SU-DHL-6 (cell line): ENCODE measurements at regions not wholly inside any gene's neighbourhood (a gene's known extent, or its start where the extent isn't known, plus 50 kb on each side); places are given as distances from the start of the nearest gene placed in this dataset.

Source experiments
- EZH2phosphoT487 ChIP-seq: fragments of 200-600 bp; sonication (generic), shearing (Covaris generic); conservative IDR thresholded peaks from 2 replicates; pipeline ENCODE4 v1.6.1; 2018; ENCODE audit warnings: mild to moderate bottlenecking, antibody characterized with exemption, low read length, moderate library complexity, mixed read lengths
- TF ChIP-seq, protein P1 (sequence below): fragments of 200-600 bp; sonication (generic); IDR thresholded peaks from one replicate; pipeline ENCODE4 v1.5.1; 2017; ENCODE audit warnings: antibody characterized with exemption, mild to moderate bottlenecking, low read length, moderate library complexity; ENCODE audit not compliant: insufficient read depth, poor library complexity, severe bottlenecking

DNA sequence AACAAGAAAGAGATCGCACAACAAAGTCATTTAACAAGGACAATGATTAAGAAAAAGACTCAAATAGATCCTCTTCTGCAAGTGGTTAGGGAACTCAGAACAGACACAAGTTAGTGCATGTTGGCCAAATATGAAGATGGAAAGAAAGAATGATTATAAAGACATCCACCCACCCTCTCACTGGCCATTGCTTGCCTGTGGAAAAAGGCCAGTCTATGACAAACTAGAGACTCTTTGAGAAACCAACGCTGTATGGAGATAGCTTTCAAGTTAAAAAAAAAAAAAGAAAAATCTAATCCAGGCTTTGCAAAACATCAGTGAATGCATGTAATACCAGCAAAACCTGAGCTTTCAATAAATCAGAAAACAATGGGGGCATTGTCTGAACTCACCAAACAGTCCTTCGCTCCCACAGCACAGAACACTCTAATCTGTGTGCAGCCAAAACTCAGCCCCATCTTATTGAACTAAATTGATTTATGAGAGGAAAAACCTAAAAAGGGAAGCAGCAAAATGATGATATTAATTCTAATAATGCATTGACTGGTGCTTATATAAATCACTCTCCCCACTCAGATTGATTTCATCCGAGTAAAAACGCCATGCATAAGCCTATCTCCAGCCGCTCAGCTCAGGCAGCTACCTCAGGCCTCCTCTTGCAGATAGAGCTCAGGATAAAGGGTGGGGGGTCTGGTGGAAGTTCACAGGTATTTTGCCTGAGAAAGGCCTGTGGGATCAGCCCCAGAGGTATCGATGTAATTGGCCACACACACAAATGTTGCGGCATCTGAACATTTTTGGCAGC is 547.1 kb downstream of the CCDC171 start:
- TF ChIP-seq, protein P1, sequence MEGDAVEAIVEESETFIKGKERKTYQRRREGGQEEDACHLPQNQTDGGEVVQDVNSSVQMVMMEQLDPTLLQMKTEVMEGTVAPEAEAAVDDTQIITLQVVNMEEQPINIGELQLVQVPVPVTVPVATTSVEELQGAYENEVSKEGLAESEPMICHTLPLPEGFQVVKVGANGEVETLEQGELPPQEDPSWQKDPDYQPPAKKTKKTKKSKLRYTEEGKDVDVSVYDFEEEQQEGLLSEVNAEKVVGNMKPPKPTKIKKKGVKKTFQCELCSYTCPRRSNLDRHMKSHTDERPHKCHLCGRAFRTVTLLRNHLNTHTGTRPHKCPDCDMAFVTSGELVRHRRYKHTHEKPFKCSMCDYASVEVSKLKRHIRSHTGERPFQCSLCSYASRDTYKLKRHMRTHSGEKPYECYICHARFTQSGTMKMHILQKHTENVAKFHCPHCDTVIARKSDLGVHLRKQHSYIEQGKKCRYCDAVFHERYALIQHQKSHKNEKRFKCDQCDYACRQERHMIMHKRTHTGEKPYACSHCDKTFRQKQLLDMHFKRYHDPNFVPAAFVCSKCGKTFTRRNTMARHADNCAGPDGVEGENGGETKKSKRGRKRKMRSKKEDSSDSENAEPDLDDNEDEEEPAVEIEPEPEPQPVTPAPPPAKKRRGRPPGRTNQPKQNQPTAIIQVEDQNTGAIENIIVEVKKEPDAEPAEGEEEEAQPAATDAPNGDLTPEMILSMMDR: no peak
- no peak for TF ChIP-seq EZH2phosphoT487
